ENCODE measurements at regions not wholly inside any gene's neighbourhood (a gene's known extent, or its start where the extent isn't known, plus 50 kb on each side); places are given as distances from the start of the nearest gene placed in this dataset.

DNA sequence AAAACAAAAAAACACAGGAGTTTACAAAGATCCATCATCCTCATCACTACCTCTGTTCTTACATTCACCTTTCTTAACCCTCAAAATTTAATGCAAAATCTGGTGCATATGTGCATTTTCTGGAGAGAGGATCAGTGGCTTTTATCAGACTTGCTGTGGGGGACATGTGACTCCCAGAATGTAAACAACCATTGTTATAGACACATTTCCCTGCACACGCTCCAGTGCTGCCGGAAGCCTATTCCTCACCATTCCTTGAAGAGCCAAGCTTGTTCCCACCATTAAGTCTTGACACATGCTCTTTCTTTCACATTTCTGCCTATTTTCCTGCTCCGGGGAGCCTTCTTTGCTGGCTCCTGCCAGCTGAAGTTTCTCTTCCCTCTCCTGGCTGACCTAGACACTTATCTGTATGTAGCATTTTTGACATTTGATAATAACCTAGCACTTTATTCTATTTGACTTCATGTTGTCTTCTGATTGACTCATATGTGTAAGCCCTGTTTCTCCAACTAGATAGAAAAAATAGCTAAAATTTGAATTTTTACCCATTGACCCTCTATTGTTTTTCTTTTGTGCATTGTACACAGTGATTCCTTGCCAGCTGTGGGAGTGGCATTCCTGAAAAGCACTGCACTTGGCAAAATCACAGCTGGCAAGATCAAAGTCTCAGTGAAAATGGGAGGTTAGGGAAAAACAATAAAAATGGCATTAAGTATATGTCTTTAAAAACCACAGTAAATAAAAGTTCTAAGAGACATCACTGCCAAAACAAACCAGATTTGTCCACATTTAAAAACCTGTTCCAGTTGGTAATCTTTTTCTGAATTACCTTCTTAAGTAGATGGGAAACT lies 76.8 kb upstream of the CIBAR2 start:
- no TSS peak for BruUV-seq (replicated peaks)
- Histone ChIP-seq H3F3A (ENCODE audit: insufficient read depth, low read depth) (no peaks in the 10 kb centered on the region; the same call in 1 of the 2 replicates), H3K27ac (no peak overlapping the region), H3K36me3 (ENCODE audit: low read depth) (peaks cover 6% of the 10 kb centered on the region; the same call in 1 of the 2 replicates), H3K4me2 (no peak overlapping the region), H3K9me3 (ENCODE audit: insufficient read depth, low read depth) (no peaks in the 10 kb centered on the region), H3K4me1 (replicated peaks; ENCODE audit: insufficient read depth) (no peaks in the 10 kb centered on the region), H3K79me2 (ENCODE audit: low read depth) (no peaks in the 10 kb centered on the region), H2AFZ (no peak overlapping the region), H3K27me3 (ENCODE audit: insufficient read depth, low read depth) (no peaks in the 10 kb centered on the region), H4K20me1 (ENCODE audit: insufficient read depth) (no peaks in the 10 kb centered on the region), H3K9me2 (ENCODE audit: insufficient read depth) (no peaks in the 10 kb centered on the region), H3K4me3 (no peak overlapping the region)
- TF ChIP-seq, protein P1, sequence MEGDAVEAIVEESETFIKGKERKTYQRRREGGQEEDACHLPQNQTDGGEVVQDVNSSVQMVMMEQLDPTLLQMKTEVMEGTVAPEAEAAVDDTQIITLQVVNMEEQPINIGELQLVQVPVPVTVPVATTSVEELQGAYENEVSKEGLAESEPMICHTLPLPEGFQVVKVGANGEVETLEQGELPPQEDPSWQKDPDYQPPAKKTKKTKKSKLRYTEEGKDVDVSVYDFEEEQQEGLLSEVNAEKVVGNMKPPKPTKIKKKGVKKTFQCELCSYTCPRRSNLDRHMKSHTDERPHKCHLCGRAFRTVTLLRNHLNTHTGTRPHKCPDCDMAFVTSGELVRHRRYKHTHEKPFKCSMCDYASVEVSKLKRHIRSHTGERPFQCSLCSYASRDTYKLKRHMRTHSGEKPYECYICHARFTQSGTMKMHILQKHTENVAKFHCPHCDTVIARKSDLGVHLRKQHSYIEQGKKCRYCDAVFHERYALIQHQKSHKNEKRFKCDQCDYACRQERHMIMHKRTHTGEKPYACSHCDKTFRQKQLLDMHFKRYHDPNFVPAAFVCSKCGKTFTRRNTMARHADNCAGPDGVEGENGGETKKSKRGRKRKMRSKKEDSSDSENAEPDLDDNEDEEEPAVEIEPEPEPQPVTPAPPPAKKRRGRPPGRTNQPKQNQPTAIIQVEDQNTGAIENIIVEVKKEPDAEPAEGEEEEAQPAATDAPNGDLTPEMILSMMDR (conservative IDR thresholded peaks at IDR 0.05): no peak
- DNase-seq: no peak
- intact Hi-C loops (cut with micrococcal nuclease; ENCODE audit: unreplicated experiment): no loop called here
- ChIA-PET POLR2A (ENCODE audit: unreplicated experiment) (no interaction called here), CTCF (no interaction called here)

DNA sequence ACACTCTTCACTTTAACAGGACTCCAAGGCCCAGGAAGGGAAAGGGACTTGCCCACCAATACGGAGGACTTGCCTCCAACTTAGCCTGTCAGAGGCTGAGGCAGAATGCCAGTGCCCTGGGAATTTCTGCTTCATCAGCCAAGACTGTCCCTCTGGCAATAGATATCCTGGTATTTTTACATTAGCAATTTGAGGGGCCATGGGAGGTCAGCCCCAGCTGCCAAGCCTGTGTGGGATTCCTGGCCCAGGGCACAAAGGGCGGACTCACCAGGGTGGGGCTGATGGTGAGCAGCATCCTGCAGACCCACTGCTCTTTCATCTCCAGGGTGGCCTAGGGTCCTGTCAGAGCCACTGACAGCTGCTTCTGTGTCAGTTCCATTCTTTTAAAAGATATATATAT lies 78.3 kb upstream of the CIBAR2 start:
- no peaks in the 10 kb centered on the region for H3K27me3 ChIP-seq (ENCODE audit: insufficient read depth, low read depth)
- no peaks in the 10 kb centered on the region; the same call in none of the 2 replicates for H3F3A ChIP-seq (ENCODE audit: insufficient read depth, low read depth)
- no peak overlapping the region for H2AFZ ChIP-seq
- H3K9me3 ChIP-seq (ENCODE audit: insufficient read depth, low read depth): no peaks in the 10 kb centered on the region
- no peak for TF ChIP-seq EZH2 (IDR thresholded peaks at IDR 0.05; ENCODE audit: low read depth)
- TF ChIP-seq, protein P1 (conservative IDR thresholded peaks at IDR 0.05): no peak
- ChIA-PET POLR2A (ENCODE audit: unreplicated experiment) (no interaction called here), CTCF (no interaction called here)
- no peaks in the 10 kb centered on the region; the same call in 1 of the 2 replicates for H4K20me1 ChIP-seq (ENCODE audit: insufficient read depth)
- H3K27ac ChIP-seq: no peak overlapping the region
- BruUV-seq (replicated peaks): no TSS peak
- H3K4me1 ChIP-seq (replicated peaks; ENCODE audit: insufficient read depth): no peaks in the 10 kb centered on the region
- no peak overlapping the region for H3K4me3 ChIP-seq
- intact Hi-C loops (cut with micrococcal nuclease; ENCODE audit: unreplicated experiment): no loop called here
- DNase-seq: no peak
- H3K4me2 ChIP-seq: no peak overlapping the region
- H3K9me2 ChIP-seq (ENCODE audit: insufficient read depth): no peaks in the 10 kb centered on the region
- H3K36me3 ChIP-seq (ENCODE audit: low read depth): no peaks in the 10 kb centered on the region
- H3K79me2 ChIP-seq (ENCODE audit: low read depth): no peaks in the 10 kb centered on the region

DNA sequence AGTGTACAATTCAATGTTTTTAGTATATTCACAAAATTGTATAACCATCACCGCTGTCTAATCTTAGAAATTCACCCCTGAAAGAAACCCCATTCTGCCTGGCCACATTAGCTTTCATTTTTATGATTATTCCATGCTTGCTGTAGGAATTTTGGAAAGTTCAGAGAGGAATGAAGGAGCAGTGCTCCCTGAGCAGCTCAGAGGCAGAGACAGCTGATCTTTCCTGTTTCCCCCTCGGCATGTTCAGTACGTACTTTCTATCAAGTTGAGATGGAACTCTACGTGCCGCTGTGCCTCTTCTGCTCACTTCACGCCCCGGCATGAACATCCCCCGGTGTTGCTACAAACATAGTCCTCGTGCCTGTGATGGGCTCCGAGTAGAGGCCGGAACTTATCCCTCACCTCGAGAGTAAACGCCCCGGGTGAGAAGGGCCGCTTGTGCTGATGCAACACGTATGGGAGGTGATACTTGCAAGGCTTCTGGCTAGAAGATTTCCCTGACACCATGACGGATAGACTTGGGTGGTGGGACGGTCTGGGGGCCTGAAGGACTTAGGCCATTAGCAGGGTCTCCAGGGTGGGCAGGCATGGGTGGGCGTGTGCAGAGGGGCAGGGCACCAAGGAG lies 79.2 kb upstream of the CIBAR2 start:
- Histone ChIP-seq H3K4me3 (no peak overlapping the region), H3K79me2 (ENCODE audit: low read depth) (no peaks in the 10 kb centered on the region), H3K9me3 (ENCODE audit: insufficient read depth, low read depth) (no peaks in the 10 kb centered on the region), H4K20me1 (ENCODE audit: insufficient read depth) (no peaks in the 10 kb centered on the region; the same call in 1 of the 2 replicates), H3K9me2 (ENCODE audit: insufficient read depth) (no peaks in the 10 kb centered on the region), H3K27me3 (ENCODE audit: insufficient read depth, low read depth) (no peaks in the 10 kb centered on the region), H3K4me1 (replicated peaks; ENCODE audit: insufficient read depth) (no peaks in the 10 kb centered on the region), H3K4me2 (no peak overlapping the region), H2AFZ (no peak overlapping the region), H3F3A (ENCODE audit: insufficient read depth, low read depth) (no peaks in the 10 kb centered on the region; the same call in none of the 2 replicates), H3K36me3 (ENCODE audit: low read depth) (no peaks in the 10 kb centered on the region), H3K27ac (no peak overlapping the region)
- intact Hi-C loops (cut with micrococcal nuclease; ENCODE audit: unreplicated experiment): no loop called here
- ChIA-PET CTCF (no interaction called here), POLR2A (ENCODE audit: unreplicated experiment) (no interaction called here)
- no peak for DNase-seq
- no peak for TF ChIP-seq EZH2 (IDR thresholded peaks at IDR 0.05; ENCODE audit: low read depth)
- TF ChIP-seq, protein P1 (conservative IDR thresholded peaks at IDR 0.05): no peak
- no TSS peak for BruUV-seq (replicated peaks)

All from PC-9 (cell line).